CD4-positive, alpha-beta T cell treated with Interleukin-15 for 4 hours (primary cell): ENCODE measurements at regions not wholly inside any gene's neighbourhood (a gene's known extent, or its start where the extent isn't known, plus 50 kb on each side); places are given as distances from the start of the nearest gene placed in this dataset.
"Not testable (repeated sequence)": the region's sequence is repeated elsewhere in the genome, so short reads cannot be mapped to it uniquely, and the experiment has no call there.

Source experiments
- DNase-seq: peaks from one replicate; pipeline ENCODE4 v3.0.0-alpha.2; 2020; ENCODE audit warnings: low spot score

GRCh38 chr3:135558150-135558783 is 407.3 kb upstream of the PPP2R3A start:
- DNase-seq, result no peak

GRCh38 chr3:135558906-135559305 is 406.6 kb upstream of the PPP2R3A start:
- no peak for DNase-seq

GRCh38 chr3:135559802-135560201 is 405.7 kb upstream of the PPP2R3A start:
- DNase-seq, result no peak

- no peak for DNase-seq
Measured at GRCh38 chr3:135560847-135561246, 404.7 kb upstream of the PPP2R3A start.

- no peak for DNase-seq
Measured at GRCh38 chr3:135564696-135565095, 400.8 kb upstream of the PPP2R3A start.

- DNase-seq, result no peak
Measured at GRCh38 chr3:135565546-135565945, 400.0 kb upstream of the PPP2R3A start.

GRCh38 chr3:135567223-135567622 is 398.3 kb upstream of the PPP2R3A start:
- DNase-seq, result no peak

- no peak for DNase-seq
Measured at GRCh38 chr3:135576751-135577150, 388.8 kb upstream of the PPP2R3A start.

- DNase-seq, result no peak
Measured at GRCh38 chr3:135581806-135582205, 383.7 kb upstream of the PPP2R3A start.

- no peak for DNase-seq
Measured at GRCh38 chr3:135582800-135583199, 382.7 kb upstream of the PPP2R3A start.

GRCh38 chr3:135596563-135596962 is 369.0 kb upstream of the PPP2R3A start:
- DNase-seq, result no peak

GRCh38 chr3:135597855-135598254 is 367.7 kb upstream of the PPP2R3A start:
- DNase-seq, result no peak

GRCh38 chr3:135598597-135598996 is 366.9 kb upstream of the PPP2R3A start:
- DNase-seq, result no peak

GRCh38 chr3:135604512-135604911 is 361.0 kb upstream of the PPP2R3A start:
- not testable (repeated sequence) for DNase-seq

GRCh38 chr3:135618123-135618522 is 347.4 kb upstream of the PPP2R3A start:
- DNase-seq, result no peak

GRCh38 chr3:135621184-135621920 is 344.2 kb upstream of the PPP2R3A start:
- DNase-seq, result no peak

- no peak for DNase-seq
Measured at GRCh38 chr3:135622215-135622614, 343.3 kb upstream of the PPP2R3A start.

- DNase-seq, result no peak
Measured at GRCh38 chr3:135622656-135623055, 342.9 kb upstream of the PPP2R3A start.

GRCh38 chr3:135623558-135623957 is 342.0 kb upstream of the PPP2R3A start:
- no peak for DNase-seq

- DNase-seq, result no peak
Measured at GRCh38 chr3:135627057-135627456, 338.5 kb upstream of the PPP2R3A start.

- no peak for DNase-seq
Measured at GRCh38 chr3:135629701-135630408, 335.7 kb upstream of the PPP2R3A start.

- no peak for DNase-seq
Measured at GRCh38 chr3:135632556-135633065, 332.9 kb upstream of the PPP2R3A start.

GRCh38 chr3:135633078-135633477 is 332.4 kb upstream of the PPP2R3A start:
- DNase-seq, result no peak
